Neural progenitor cell (in vitro differentiated cells): ENCODE measurements at regions not wholly inside any gene's neighbourhood (a gene's known extent, or its start where the extent isn't known, plus 50 kb on each side); places are given as distances from the start of the nearest gene placed in this dataset.

Experiments
- CTCF ChIP-seq: fragments of 200-600 bp; sonication (generic); IDR thresholded peaks from 2 replicates; pipeline ENCODE4 v1.5.1; 2017; ENCODE audit warnings: antibody characterized with exemption, mild to moderate bottlenecking
- EZH2phosphoT487 ChIP-seq: fragments of 200-600 bp; sonication (generic); IDR thresholded peaks from 2 replicates; pipeline ENCODE4 v1.6.1; 2017; ENCODE audit warnings: antibody characterized with exemption

DNA sequence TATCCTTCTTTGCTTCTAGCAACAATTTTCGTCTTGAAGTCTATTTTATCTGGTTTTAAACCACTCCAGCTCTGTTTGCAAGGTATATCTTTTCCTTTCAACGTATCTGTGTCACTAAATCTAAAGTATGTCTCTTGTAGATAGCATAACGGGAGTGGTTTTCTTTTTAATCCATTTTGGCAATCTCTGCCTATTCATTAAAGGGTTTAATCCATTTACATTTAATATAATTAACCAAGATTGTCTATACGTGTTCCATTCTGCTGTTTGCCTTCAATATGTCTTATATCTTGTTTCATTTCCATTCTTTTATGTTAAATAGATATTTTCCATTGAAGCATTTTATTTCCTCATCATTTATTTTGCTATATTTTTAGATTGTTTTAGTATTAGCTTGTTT is 587.9 kb downstream of the C6orf118 start:
- TF ChIP-seq EZH2phosphoT487 (no peak), CTCF (no peak)
